ENCODE measurements at regions not wholly inside any gene's neighbourhood (a gene's known extent, or its start where the extent isn't known, plus 50 kb on each side); places are given as distances from the start of the nearest gene placed in this dataset.

GRCh38 chr12:14275111-14275510 is 90.4 kb upstream of the ATF7IP start:
- Histone ChIP-seq H3K27ac (no peak overlapping the region), H3K4me3 (no peak overlapping the region), H3K9me3 (peaks cover 9% of the 10 kb centered on the region; the same call in 1 of the 3 replicates), H3K4me2 (no peak overlapping the region), H3K4me1 (no peaks in the 10 kb centered on the region)
- 61% methylated on average over 1 of the region's 1 CpG for WGBS (ENCODE audit: missing lambda C conversion rate)
- TF ChIP-seq HEYL (CRISPR knock-in tag; IDR thresholded peaks at IDR 0.05) (no peak), MYC (IDR thresholded peaks at IDR 0.05; ENCODE audit: borderline replicate concordance, low read length) (no peak), HOXA7 (CRISPR knock-in tag; IDR thresholded peaks at IDR 0.05) (no peak), NR3C1 (IDR thresholded peaks at IDR 0.05) (no peak), ZSCAN20 (CRISPR knock-in tag; IDR thresholded peaks at IDR 0.05) (no peak), REST (IDR thresholded peaks at IDR 0.05) (no peak), ZFP36 (IDR thresholded peaks at IDR 0.05; ENCODE audit: borderline replicate concordance, partially characterized antibody) (no peak), E2F6 (IDR thresholded peaks at IDR 0.05; ENCODE audit: borderline replicate concordance, low read depth) (no peak), RNF2 (IDR thresholded peaks at IDR 0.05; ENCODE audit: borderline replicate concordance, low read depth) (no peak), ZNF302 (CRISPR knock-in tag; IDR thresholded peaks at IDR 0.05) (no peak), HOXB13 (CRISPR knock-in tag; IDR thresholded peaks at IDR 0.05; ENCODE audit: low read depth) (no peak), HES2 (IDR thresholded peaks at IDR 0.05) (no peak), EP300 (IDR thresholded peaks at IDR 0.05) (no peak), KDM5A (IDR thresholded peaks at IDR 0.05) (no peak), HMGXB4 (CRISPR knock-in tag; IDR thresholded peaks at IDR 0.05; ENCODE audit: borderline replicate concordance) (no peak), PBX3 (IDR thresholded peaks at IDR 0.05) (no peak), SMC3 (IDR thresholded peaks at IDR 0.05) (no peak), JUN (IDR thresholded peaks at IDR 0.05) (no peak), ZC3H11A (IDR thresholded peaks at IDR 0.05) (no peak)
- ATAC-seq = no peak
- CTCF ChIA-PET = no interaction called here
- DNase-seq (ENCODE audit: low read depth in 1 of 2, low spot score in 1 of 2) = no peak
- POLR2A ChIA-PET = no interaction called here
- peak; percentile 23 for FAIRE-seq

- CTCF ChIA-PET = no interaction called here
- no peak for ATAC-seq
- Histone ChIP-seq H3K4me2 (no peak overlapping the region), H3K27ac (no peak overlapping the region), H3K9me3 (peaks cover 6% of the 10 kb centered on the region; the same call in 1 of the 3 replicates), H3K4me1 (no peaks in the 10 kb centered on the region), H3K4me3 (no peak overlapping the region)
- no peak for DNase-seq (ENCODE audit: low read depth in 1 of 2, low spot score in 1 of 2)
- 22% methylated on average over 1 of the region's 1 CpG for WGBS (ENCODE audit: missing lambda C conversion rate)
- TF ChIP-seq MAFK (IDR thresholded peaks at IDR 0.05; ENCODE audit: partially characterized antibody) (peak; percentile 88), HOXB5 (CRISPR knock-in tag; IDR thresholded peaks at IDR 0.05) (no peak), NFE2L2 (conservative IDR thresholded peaks at IDR 0.05; ENCODE audit: low read length) (peak; percentile 65; the same call in 1 of the 2 replicates)
- no peak for FAIRE-seq
- POLR2A ChIA-PET = no interaction called here
Measured at GRCh38 chr12:14275886-14276285, 89.6 kb upstream of the ATF7IP start.
